NCI-H2107 treated with DMSO at 0.1 percent for 48 hours (cell line): ENCODE measurements at regions not wholly inside any gene's neighbourhood (a gene's known extent, or its start where the extent isn't known, plus 50 kb on each side); places are given as distances from the start of the nearest gene placed in this dataset.
"Not testable (repeated sequence)": the region's sequence is repeated elsewhere in the genome, so short reads cannot be mapped to it uniquely, and the experiment has no call there.

Experiments used
- DNase-seq: peaks from one replicate; lab custom pipeline; 2025; ENCODE audit not compliant: unreplicated experiment; lab: John Stamatoyannopoulos, UW

GRCh38 chr1:178572604-178573003 lies 59.7 kb downstream of the TEX35 start:
- DNase-seq: no peak

GRCh38 chr1:178573330-178573729 lies 60.4 kb downstream of the TEX35 start:
- DNase-seq: no peak

DNA sequence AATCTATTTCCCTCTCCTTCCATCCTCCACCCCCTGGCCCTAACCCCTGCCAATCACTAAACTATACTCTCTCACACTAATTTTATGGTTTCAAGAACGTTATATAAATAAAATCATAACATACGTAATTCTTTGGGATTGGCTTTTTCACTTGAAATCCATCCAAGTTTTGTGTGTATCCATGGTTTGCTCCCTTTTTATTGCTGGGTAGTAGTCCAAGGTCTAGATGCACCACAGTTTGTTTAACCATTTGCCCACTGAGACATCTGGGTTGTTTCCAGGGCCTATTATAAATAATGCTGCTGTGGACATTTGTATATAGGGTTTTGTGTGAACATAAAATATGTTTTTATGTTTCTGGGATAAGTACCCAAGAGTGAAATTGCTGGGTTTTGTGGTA lies 61.4 kb downstream of the TEX35 start:
- DNase-seq: no peak

GRCh38 chr1:178575611-178576361 lies 62.9 kb downstream of the TEX35 start:
- no peak for DNase-seq

GRCh38 chr1:178576841-178577240 lies 63.9 kb downstream of the TEX35 start:
- DNase-seq: no peak

DNA sequence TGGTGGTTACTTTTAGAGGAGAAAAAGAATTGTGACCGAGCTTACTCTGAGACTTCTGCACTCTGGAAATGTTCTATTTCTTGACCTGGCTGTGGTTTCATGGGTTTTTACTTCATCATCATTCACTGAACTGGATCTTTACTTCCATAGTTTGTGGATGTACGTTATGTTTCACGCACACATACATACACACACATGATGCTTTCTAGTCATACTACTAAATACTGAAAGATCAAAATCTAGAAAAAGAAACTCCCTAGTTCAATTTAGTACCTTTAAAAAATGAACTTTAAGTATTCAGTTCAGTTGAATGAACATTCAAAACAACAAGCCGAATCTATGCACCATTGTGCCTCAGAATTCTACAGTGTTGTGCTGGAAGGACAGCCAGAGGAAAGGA lies 65.0 kb downstream of the TEX35 start:
- DNase-seq: no peak

DNA sequence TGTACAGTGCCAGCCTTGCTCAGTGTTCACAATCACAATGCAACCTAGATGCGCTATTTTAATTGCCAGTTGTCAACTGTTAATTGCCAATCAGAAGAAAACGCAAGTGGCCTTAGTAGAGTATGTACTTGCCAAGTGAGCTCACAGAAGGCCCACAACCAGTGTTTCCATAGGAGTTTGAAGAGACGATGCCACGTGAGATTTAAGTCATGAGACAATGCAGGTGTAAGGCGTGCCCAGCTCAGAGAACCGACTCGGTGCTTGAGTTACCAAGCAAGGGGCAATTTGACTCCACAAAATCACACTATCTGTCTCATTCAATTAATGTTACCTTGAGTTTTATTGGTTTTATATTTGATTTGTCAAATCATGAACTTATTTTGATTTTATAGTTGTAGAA lies 65.6 kb downstream of the TEX35 start:
- no peak for DNase-seq

- DNase-seq: no peak
Observed at GRCh38 chr1:178579095-178579494, 66.2 kb downstream of the TEX35 start.

GRCh38 chr1:178579562-178579961 lies 66.7 kb downstream of the TEX35 start:
- DNase-seq: no peak

GRCh38 chr1:178580096-178580495 lies 67.2 kb downstream of the TEX35 start:
- no peak for DNase-seq

- DNase-seq: no peak
Observed at GRCh38 chr1:178580876-178581275, 68.0 kb downstream of the TEX35 start.

DNA sequence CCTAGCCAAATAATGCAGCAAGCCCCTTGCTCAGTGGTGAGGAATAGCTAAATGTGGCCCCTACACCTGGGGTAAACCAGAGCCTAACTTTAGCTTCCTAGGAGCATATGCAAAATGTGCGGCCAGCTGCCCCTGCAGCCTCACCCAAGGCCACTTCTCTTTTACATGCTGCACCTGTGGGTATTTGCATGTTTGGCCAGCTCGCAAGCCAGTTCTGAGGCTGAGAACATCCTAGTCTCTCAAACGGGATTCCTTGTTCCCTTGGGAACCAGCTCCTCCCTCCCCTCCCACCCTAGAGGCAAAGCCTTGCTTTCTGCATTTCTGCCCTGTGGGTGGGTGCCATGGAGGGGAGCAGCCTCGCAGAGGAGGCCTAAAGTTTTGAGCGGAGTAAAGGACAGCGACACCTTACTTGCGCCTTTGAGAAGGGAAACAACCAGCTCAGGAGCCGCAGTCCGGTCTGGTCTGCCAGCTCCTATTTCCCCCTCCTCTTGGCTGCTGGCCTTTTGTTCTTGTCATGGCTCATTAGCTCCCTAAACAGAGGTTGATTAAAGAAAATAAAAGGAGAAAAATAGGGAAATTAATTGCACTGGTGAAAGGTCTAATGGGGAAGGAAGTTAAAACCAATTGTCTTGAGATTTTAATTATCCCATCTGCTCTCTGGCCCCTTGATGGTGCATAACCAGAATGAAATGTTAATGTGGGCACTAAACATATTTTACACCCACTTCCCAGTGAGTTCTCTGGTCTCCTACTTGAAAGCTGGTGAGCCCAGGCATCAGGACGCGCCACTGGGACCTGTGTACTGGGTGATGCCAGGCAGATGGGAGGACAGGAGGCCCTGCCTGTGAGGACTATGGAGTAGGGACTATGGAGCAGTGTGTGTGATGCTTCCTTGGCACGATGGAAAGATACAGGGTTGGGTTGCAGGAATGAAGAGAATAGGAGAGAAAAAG lies 68.7 kb downstream of the TEX35 start:
- DNase-seq: no peak

GRCh38 chr1:178587096-178587495 lies 74.2 kb downstream of the TEX35 start:
- DNase-seq: no peak

DNA sequence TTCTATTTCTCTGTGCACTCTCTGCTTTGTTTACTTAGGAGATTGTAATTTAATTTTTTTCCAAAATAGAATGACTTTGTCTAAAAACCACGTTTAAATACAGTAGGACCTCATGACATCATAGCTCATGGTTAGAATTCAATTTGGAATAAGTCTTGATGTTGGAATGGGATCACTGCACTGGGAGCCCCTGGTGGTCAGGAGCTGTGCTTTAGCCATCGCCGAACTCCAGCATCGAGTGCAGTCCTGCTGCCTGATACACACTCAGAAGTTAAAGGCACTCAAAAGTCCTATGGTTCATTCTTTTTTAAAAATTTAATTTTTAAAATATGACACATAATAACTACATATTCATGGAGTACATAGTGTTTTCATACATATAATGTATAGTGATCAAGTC lies 75.1 kb downstream of the TEX35 start:
- DNase-seq: no peak

GRCh38 chr1:178589042-178589441 lies 76.1 kb downstream of the TEX35 start:
- not testable (repeated sequence) for DNase-seq

GRCh38 chr1:178591811-178592210 lies 78.9 kb downstream of the TEX35 start:
- DNase-seq: not testable (repeated sequence)

DNA sequence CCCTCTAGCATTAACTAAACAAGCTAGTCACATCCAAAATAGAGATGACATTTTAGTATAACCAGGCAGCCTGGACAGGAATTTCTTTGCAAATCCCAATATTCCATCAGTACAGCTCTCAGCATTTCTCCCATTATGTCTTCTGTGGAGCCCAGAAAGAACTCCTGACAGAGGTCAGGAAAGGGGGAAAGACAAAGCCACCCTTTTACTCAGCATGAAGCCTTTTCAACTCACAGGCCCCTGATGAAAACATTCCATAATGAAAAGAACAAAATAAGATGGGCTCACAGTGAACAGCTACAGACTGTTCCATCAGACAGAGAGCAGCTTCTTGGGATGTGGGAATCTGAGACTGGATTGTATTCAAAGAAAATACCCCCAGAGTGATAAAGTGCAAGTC lies 80.6 kb downstream of the TEX35 start:
- DNase-seq: no peak

DNA sequence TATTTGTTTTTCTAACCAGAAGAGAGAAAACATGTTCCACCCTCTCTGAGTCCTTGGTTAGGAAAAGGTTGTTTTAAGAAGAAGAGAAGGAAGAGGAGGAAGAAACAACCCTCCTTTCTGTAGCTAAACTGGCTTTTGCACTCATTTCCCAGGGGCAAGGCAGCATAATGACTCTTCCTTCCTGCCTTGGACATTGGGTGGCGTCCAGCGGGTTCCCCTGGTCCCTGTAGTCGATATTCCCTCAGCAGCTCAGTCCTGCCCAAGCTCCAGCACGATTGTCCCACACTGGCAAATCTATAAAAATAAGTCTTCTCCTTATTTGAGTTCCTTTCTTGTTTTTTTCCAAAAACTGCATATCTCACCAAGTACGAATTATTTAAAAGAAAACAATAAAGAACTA lies 81.2 kb downstream of the TEX35 start:
- no peak for DNase-seq

- DNase-seq: no peak
Observed at GRCh38 chr1:178595491-178595890, 82.6 kb downstream of the TEX35 start.

GRCh38 chr1:178599087-178599486 lies 86.2 kb downstream of the TEX35 start:
- no peak for DNase-seq

- DNase-seq: no peak
Observed at GRCh38 chr1:178599745-178600144, 86.8 kb downstream of the TEX35 start.

DNA sequence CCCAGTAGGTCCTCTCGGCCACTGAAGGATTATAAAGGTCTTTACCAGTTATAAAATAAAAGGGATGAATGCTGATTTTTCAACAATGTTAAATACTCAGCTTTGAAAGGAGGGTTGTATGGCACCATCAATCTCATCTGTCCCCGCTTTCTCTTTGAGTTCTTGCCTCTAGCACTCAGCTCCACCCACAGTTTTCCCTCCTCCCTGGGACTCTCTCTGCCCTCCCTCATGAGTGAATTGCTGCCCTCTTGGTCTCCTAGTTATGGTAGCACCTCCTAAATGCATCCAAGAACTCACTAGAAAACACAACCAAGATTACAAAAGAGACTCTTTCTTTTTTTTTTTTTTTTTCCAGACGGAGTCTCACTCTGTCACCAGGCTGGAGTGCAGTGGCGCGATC lies 91.0 kb downstream of the TEX35 start:
- DNase-seq: no peak
